Nephron (organoid): ENCODE measurements at regions not wholly inside any gene's neighbourhood (a gene's known extent, or its start where the extent isn't known, plus 50 kb on each side); places are given as distances from the start of the nearest gene placed in this dataset.

ENCODE experiments used
- H3K27ac Mint-ChIP-seq, 3 experiments: 2 replicates each; pipeline ENCODE4 v1.8.0; 2020; ENCODE audit warnings: mixed read lengths in 3 of 3, mild to moderate bottlenecking in 2 of 3, moderate library complexity in 1 of 3
- H3K27me3 Mint-ChIP-seq: 2 replicates; pipeline ENCODE4 v1.8.0; 2021; ENCODE audit warnings: low read depth, mild to moderate bottlenecking, moderate library complexity, mixed read lengths
- H3K36me3 Mint-ChIP-seq: 2 replicates; pipeline ENCODE4 v1.8.0; 2020; ENCODE audit warnings: low read depth, mixed read lengths
- H3K4me1 Mint-ChIP-seq: 2 replicates; pipeline ENCODE4 v1.8.0; 2020; ENCODE audit warnings: mixed read lengths
- H3K4me3 Mint-ChIP-seq, 3 experiments: 2 replicates each; pipeline ENCODE4 v1.8.0; 2020; ENCODE audit warnings: mild to moderate bottlenecking in 3 of 3, mixed read lengths in 3 of 3, moderate library complexity in 2 of 3
- H3K9me3 Mint-ChIP-seq: 2 replicates; pipeline ENCODE4 v1.8.0; 2020; ENCODE audit warnings: mixed read lengths
- CTCF ChIP-seq, 3 experiments: fragments of 200-600 bp; sonication (generic); IDR thresholded peaks; one replicate each; pipeline ENCODE4 v1.5.0; 2021; ENCODE audit warnings: antibody characterized with exemption in 3 of 3; ENCODE audit not compliant: unreplicated experiment in 3 of 3

DNA sequence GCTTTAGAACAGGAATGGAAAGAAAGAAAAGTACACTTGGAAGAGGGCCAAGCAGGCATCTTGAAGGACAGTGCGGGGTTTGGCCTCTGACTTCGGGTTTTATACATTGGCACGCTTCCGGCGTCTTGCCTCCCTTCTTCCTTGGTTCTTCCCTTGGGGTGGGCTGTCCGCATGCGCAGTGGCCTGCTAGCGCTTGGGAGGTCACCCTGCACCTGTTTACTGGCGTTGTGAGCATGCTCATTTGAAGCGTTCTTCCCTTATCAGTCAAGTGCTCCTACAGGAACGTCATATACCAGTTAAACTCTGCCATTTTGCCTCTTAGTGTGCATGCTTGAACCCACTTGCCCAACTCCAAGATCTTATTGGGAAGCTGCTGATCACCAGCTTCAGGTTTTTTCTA is 230.0 kb downstream of the TTLL2 start:
- Mint-ChIP-seq H3K36me3 (peaks cover 9% of the 10 kb centered on the region), H3K27ac (no peak overlapping the region), H3K4me3 (no peak overlapping the region), H3K4me1 (peaks cover 64% of the 10 kb centered on the region), H3K27me3 (peaks cover 4% of the 10 kb centered on the region), H3K9me3 (peaks cover 17% of the 10 kb centered on the region)
- TF ChIP-seq CTCF (IDR thresholded peaks at IDR 0.05; ENCODE audit: unreplicated experiment in 3 of 3), result no peak

- Mint-ChIP-seq H3K4me3 (no peak overlapping the region), H3K27ac (peak overlapping the region in 2 of 3 experiments; percentile 4 to 20), H3K9me3 (peaks cover 17% of the 10 kb centered on the region), H3K4me1 (peaks cover 64% of the 10 kb centered on the region), H3K27me3 (peaks cover 11% of the 10 kb centered on the region), H3K36me3 (peaks cover 9% of the 10 kb centered on the region)
- TF ChIP-seq CTCF (IDR thresholded peaks at IDR 0.05; ENCODE audit: unreplicated experiment in 3 of 3), result no peak
Observed at GRCh38 chr6:167555836-167556235, 230.9 kb downstream of the TTLL2 start.

DNA sequence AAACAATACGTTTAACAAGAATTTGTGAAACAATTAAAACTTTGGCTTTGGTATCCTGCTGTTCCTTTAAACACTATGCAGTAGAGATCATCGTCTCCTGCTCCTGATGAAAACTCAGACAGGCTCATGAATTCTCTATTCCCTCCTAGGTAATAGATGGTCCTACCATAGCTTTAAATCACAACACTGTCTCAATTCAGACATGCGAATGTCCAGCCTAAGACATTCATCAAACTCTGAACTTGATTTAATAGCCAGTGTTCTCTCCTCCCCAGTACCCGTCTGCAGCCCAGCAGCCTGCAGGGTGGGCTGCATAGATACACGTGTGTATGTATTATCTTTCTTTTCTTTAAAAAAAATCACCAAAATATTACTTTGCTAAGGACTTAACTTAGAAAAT is 232.8 kb downstream of the TTLL2 start:
- Mint-ChIP-seq H3K27me3 (peaks cover 11% of the 10 kb centered on the region), H3K27ac (peak overlapping the region; percentile 86 to 98 (median 98)), H3K9me3 (peaks cover 17% of the 10 kb centered on the region), H3K4me3 (peak overlapping the region in 1 of 3 experiments; percentile 7), H3K36me3 (peaks cover 9% of the 10 kb centered on the region), H3K4me1 (peaks cover 56% of the 10 kb centered on the region)
- no peak for TF ChIP-seq CTCF (IDR thresholded peaks at IDR 0.05; ENCODE audit: unreplicated experiment in 3 of 3)

DNA sequence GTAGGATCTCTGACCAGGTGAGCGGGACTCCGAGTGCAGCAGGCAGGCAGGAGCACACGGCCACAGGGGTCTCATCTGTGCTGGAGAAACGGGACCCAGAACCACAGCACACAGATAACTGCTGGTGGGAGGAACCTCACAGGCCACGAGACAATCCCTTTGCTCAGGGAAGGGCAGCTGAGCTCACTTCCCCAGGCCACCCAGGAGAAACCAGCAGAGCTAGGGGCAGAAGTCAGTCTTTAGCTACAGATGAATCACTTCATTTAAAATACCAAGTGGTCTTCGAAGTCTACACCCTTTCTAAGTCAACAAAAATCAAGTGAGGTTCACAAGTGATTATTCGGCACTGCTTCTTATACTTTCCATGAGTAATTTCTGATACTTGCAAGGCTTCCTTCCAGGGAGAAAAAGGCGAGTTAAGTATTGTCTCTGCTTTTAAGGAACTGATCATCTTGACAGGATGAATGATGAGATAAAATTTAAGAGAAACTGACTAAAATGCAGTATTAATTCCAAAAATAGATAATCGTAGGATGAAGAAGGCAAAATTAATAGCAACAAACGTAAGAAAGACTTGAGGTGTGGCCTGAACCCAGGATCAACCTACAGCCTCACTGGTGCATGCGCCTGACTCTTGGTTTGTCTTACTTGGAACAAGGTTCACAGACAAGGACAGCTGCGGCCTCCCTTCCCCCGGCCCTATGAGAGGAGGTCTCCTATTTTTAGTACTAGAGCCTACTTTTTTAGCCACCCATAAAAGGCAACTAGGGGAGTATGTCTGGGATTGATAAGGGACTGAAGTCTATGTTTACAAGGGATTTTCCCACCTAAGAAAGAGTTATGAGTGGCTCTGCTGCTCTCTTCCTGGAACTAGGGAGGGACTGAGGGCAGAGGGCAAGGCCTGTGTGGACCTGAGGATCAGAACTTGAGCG is 233.6 kb downstream of the TTLL2 start:
- TF ChIP-seq CTCF (IDR thresholded peaks at IDR 0.05; ENCODE audit: unreplicated experiment in 3 of 3), result no peak
- peak overlapping the region in 1 of 3 experiments; percentile 37 for H3K4me3 Mint-ChIP-seq
- peaks cover 17% of the 10 kb centered on the region for H3K9me3 Mint-ChIP-seq
- peak overlapping the region; percentile 86 to 98 (median 98) for H3K27ac Mint-ChIP-seq
- H3K27me3 Mint-ChIP-seq, result peaks cover 13% of the 10 kb centered on the region
- H3K36me3 Mint-ChIP-seq, result peaks cover 9% of the 10 kb centered on the region
- H3K4me1 Mint-ChIP-seq, result peaks cover 48% of the 10 kb centered on the region

DNA sequence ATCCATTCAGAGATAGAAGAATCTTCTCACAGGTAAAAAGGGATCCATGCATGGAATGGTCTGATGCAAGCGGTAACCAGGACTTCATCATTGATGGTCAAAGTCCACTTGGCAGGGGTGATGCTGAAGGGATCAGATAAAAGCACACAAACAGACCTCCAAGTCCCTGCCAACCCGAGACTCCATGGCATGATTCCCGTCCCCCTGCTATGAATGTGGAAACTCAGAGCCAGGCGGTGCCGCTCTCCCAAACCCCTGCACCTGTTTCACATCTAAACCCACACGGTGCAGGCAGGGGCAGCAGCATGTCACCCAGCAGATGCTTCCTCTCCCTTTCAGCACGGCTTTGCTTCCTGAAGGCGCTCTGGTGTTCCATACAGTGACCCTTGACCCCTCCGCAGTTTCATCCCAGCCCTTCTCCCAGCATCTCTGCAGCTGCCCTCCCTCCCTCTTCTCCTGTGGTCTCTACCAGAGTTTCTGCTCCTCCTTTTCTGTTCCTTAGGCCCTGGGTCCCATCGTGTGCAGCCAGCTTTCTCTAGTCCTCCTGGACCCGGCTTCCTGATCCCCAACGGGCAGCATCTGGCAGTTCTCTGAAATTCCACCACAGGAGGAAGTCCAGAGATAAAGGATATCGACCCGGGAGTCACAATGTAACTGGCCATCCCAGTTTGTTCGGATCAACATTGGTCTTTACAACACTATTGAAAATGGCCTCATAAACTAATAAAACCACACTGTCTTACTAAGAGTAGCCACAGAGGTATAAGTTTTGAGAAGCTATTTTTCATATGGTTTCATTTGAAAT is 235.0 kb downstream of the TTLL2 start:
- Mint-ChIP-seq H3K9me3 (peaks cover 10% of the 10 kb centered on the region), H3K27ac (peak overlapping the region; percentile 86 to 98 (median 98)), H3K4me1 (peaks cover 45% of the 10 kb centered on the region), H3K36me3 (peaks cover 4% of the 10 kb centered on the region), H3K27me3 (peaks cover 22% of the 10 kb centered on the region), H3K4me3 (peak overlapping the region in 1 of 3 experiments; percentile 1)
- TF ChIP-seq CTCF (IDR thresholded peaks at IDR 0.05; ENCODE audit: unreplicated experiment in 3 of 3), result no peak
